ENCODE measurements at regions not wholly inside any gene's neighbourhood (a gene's known extent, or its start where the extent isn't known, plus 50 kb on each side); places are given as distances from the start of the nearest gene placed in this dataset.

DNA sequence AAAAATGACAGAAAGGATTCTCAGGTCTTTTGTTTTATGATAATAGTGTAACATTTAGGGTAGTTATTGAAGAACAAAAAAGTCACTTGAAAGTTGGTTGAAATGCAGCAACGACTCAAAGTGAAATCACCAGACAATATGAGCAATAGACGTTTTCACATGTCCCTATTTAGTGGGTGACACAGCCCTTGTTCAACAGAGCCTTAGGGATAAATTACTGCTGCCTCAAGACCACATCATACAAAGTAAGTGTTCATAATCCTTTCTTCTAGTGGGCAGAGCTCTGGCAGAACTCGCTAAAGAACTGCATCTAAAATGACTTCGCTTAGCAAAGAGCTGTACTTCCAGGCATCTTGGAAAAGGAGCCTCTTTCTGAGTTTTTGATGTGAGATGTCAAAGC is 128.5 kb upstream of the LMNTD1 start:
- TF ChIP-seq, protein P1, sequence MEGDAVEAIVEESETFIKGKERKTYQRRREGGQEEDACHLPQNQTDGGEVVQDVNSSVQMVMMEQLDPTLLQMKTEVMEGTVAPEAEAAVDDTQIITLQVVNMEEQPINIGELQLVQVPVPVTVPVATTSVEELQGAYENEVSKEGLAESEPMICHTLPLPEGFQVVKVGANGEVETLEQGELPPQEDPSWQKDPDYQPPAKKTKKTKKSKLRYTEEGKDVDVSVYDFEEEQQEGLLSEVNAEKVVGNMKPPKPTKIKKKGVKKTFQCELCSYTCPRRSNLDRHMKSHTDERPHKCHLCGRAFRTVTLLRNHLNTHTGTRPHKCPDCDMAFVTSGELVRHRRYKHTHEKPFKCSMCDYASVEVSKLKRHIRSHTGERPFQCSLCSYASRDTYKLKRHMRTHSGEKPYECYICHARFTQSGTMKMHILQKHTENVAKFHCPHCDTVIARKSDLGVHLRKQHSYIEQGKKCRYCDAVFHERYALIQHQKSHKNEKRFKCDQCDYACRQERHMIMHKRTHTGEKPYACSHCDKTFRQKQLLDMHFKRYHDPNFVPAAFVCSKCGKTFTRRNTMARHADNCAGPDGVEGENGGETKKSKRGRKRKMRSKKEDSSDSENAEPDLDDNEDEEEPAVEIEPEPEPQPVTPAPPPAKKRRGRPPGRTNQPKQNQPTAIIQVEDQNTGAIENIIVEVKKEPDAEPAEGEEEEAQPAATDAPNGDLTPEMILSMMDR (IDR thresholded peaks at IDR 0.05 in 8 of 11, conservative IDR thresholded peaks at IDR 0.05 in 3 of 11), result no peak
- TF ChIP-seq POLR2A (IDR thresholded peaks at IDR 0.05) (no peak), POLR2AphosphoS5 (IDR thresholded peaks at IDR 0.05) (no peak)

Measured in spleen (tissue), 7 donors.